ENCODE measurements at regions not wholly inside any gene's neighbourhood (a gene's known extent, or its start where the extent isn't known, plus 50 kb on each side); places are given as distances from the start of the nearest gene placed in this dataset.

DNA sequence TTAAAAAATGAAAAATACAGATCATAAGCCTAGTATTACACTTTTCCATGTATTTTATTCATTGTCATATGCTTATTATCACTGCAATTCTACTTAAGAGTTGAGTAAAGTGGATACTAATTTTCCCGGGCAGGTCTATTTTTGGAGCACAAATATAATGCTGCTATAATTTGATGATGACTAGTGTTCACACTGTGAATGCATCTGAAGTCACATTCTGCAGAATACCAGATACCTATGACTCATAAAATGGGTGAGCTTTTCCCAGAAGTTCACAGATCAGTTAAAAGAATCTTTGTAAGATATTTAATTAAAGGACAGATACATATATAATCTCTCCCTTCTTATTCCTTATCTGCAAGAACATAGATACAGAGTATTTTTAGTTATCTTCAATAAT lies 79.8 kb upstream of the MC4R start:
- no peak for TF ChIP-seq EZH2phosphoT487 (IDR thresholded peaks at IDR 0.05; ENCODE audit: borderline replicate concordance, low read depth, low read length)
- TF ChIP-seq, protein P1, sequence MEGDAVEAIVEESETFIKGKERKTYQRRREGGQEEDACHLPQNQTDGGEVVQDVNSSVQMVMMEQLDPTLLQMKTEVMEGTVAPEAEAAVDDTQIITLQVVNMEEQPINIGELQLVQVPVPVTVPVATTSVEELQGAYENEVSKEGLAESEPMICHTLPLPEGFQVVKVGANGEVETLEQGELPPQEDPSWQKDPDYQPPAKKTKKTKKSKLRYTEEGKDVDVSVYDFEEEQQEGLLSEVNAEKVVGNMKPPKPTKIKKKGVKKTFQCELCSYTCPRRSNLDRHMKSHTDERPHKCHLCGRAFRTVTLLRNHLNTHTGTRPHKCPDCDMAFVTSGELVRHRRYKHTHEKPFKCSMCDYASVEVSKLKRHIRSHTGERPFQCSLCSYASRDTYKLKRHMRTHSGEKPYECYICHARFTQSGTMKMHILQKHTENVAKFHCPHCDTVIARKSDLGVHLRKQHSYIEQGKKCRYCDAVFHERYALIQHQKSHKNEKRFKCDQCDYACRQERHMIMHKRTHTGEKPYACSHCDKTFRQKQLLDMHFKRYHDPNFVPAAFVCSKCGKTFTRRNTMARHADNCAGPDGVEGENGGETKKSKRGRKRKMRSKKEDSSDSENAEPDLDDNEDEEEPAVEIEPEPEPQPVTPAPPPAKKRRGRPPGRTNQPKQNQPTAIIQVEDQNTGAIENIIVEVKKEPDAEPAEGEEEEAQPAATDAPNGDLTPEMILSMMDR (conservative IDR thresholded peaks at IDR 0.05; ENCODE audit: low read length), result no peak

Measured in OCI-LY7 (cell line).